H1 (cell line): ENCODE measurements at regions not wholly inside any gene's neighbourhood (a gene's known extent, or its start where the extent isn't known, plus 50 kb on each side); places are given as distances from the start of the nearest gene placed in this dataset.

Experiments
- SAP30 ChIP-seq: fragments of 300-600 bp; sonication (generic); IDR thresholded peaks from 2 replicates; pipeline ENCODE4 v1.7.1; 2012; ENCODE audit warnings: low read length, moderate library complexity, mild to moderate bottlenecking, inconsistent platforms; ENCODE audit not compliant: insufficient read depth, insufficient replicate concordance

GRCh38 chr4:66694739-66695138 lies 850.6 kb downstream of the CENPC start (continued):
- no peak for TF ChIP-seq SAP30
- TF ChIP-seq, all 59 proteins: peak for 0
